ENCODE measurements at regions not wholly inside any gene's neighbourhood (a gene's known extent, or its start where the extent isn't known, plus 50 kb on each side); places are given as distances from the start of the nearest gene placed in this dataset.
"Not testable (repeated sequence)": the region's sequence is repeated elsewhere in the genome, so short reads cannot be mapped to it uniquely, and the experiment has no call there.

- DNase-seq = no peak
Observed at GRCh38 chr13:21228738-21229137, 52.3 kb downstream of the MRPL57 start.

- no peak for DNase-seq
Observed at GRCh38 chr13:21229241-21230024, 53.0 kb downstream of the MRPL57 start.

GRCh38 chr13:21230516-21230915 lies 54.1 kb downstream of the MRPL57 start:
- no peak for DNase-seq

- no peak for DNase-seq
Observed at GRCh38 chr13:21231426-21231940, 55.0 kb downstream of the MRPL57 start.

- DNase-seq = no peak
Observed at GRCh38 chr13:21232196-21232595, 55.7 kb downstream of the MRPL57 start.

GRCh38 chr13:21232599-21232998 lies 56.1 kb downstream of the MRPL57 start:
- DNase-seq = no peak

GRCh38 chr13:21233086-21233485 lies 56.6 kb downstream of the MRPL57 start:
- no peak for DNase-seq

GRCh38 chr13:21234526-21234925 lies 58.1 kb downstream of the MRPL57 start:
- DNase-seq = no peak

GRCh38 chr13:21235174-21235573 lies 58.7 kb downstream of the MRPL57 start:
- no peak for DNase-seq

GRCh38 chr13:21237081-21237480 lies 60.6 kb downstream of the MRPL57 start:
- DNase-seq = no peak

- no peak for DNase-seq
Observed at GRCh38 chr13:21238267-21238666, 61.8 kb downstream of the MRPL57 start.

GRCh38 chr13:21240586-21240985 lies 64.1 kb downstream of the MRPL57 start:
- DNase-seq = no peak

GRCh38 chr13:21242236-21242635 lies 65.8 kb downstream of the MRPL57 start:
- no peak for DNase-seq

GRCh38 chr13:21243045-21243897 lies 66.8 kb downstream of the MRPL57 start:
- no peak for DNase-seq

GRCh38 chr13:21243898-21244184 lies 67.4 kb downstream of the MRPL57 start:
- not testable (repeated sequence) for DNase-seq

GRCh38 chr13:21246761-21247452 lies 70.4 kb downstream of the MRPL57 start:
- DNase-seq = no peak

- DNase-seq = no peak
Observed at GRCh38 chr13:21256351-21256761, 79.9 kb downstream of the MRPL57 start.

- DNase-seq = no peak
Observed at GRCh38 chr13:21256891-21257290, 80.4 kb downstream of the MRPL57 start.

GRCh38 chr13:21259571-21260455 lies 83.4 kb downstream of the MRPL57 start:
- DNase-seq = no peak

- not testable (repeated sequence) for DNase-seq
Observed at GRCh38 chr13:21260561-21261290, 84.3 kb downstream of the MRPL57 start.

GRCh38 chr13:21261487-21262216 lies 85.2 kb downstream of the MRPL57 start:
- DNase-seq = not testable (repeated sequence)

All from activated naive CD4-positive, alpha-beta T cell treated with anti-CD3 and anti-CD28 coated beads, Interleukin-2, amount 50 U/mL, for 16 hours (primary cell).